ENCODE measurements at regions not wholly inside any gene's neighbourhood (a gene's known extent, or its start where the extent isn't known, plus 50 kb on each side); places are given as distances from the start of the nearest gene placed in this dataset.

- no peaks in the 10 kb centered on the region for H3K36me3 Mint-ChIP-seq (ENCODE audit: low read depth)
- no peak overlapping the region for H3K27ac Mint-ChIP-seq
- no peaks in the 10 kb centered on the region for H3K27me3 Mint-ChIP-seq
- H3K4me1 Mint-ChIP-seq, result no peaks in the 10 kb centered on the region
- ChIA-PET POLR2A (no interaction called here), CTCF (no interaction called here)
- no peak for DNase-seq
- peaks cover 3% of the 10 kb centered on the region for H3K9me3 Mint-ChIP-seq
- no peak overlapping the region for H3K4me3 Mint-ChIP-seq
These were observed 90.5 kb upstream of the PDE10A start for GRCh38 chr6:165753506-165753905.

GRCh38 chr6:165752451-165752850 lies 89.4 kb upstream of the PDE10A start:
- Mint-ChIP-seq H3K27ac (no peak overlapping the region), H3K4me3 (no peak overlapping the region), H3K27me3 (no peaks in the 10 kb centered on the region), H3K36me3 (ENCODE audit: low read depth) (no peaks in the 10 kb centered on the region), H3K4me1 (no peaks in the 10 kb centered on the region), H3K9me3 (peaks cover 3% of the 10 kb centered on the region)
- POLR2A ChIA-PET, result no interaction called here
- no peak for DNase-seq
- CTCF ChIA-PET, result no interaction called here

- POLR2A ChIA-PET, result no interaction called here
- CTCF ChIA-PET, result no interaction called here
- no peak overlapping the region for H3K4me3 Mint-ChIP-seq
- no peak overlapping the region for H3K27ac Mint-ChIP-seq
- H3K36me3 Mint-ChIP-seq (ENCODE audit: low read depth), result no peaks in the 10 kb centered on the region
- no peaks in the 10 kb centered on the region for H3K4me1 Mint-ChIP-seq
- peaks cover 3% of the 10 kb centered on the region for H3K9me3 Mint-ChIP-seq
- DNase-seq, result no peak
- no peaks in the 10 kb centered on the region for H3K27me3 Mint-ChIP-seq
These were observed 88.4 kb upstream of the PDE10A start for GRCh38 chr6:165751486-165751885.

GRCh38 chr6:165749163-165749562 lies 86.1 kb upstream of the PDE10A start:
- H3K9me3 Mint-ChIP-seq, result peaks cover 3% of the 10 kb centered on the region
- ChIA-PET POLR2A (no interaction called here), CTCF (no interaction called here)
- DNase-seq, result no peak
- no peaks in the 10 kb centered on the region for H3K36me3 Mint-ChIP-seq (ENCODE audit: low read depth)
- H3K27ac Mint-ChIP-seq, result no peak overlapping the region
- no peaks in the 10 kb centered on the region for H3K27me3 Mint-ChIP-seq
- no peak overlapping the region for H3K4me3 Mint-ChIP-seq
- H3K4me1 Mint-ChIP-seq, result no peaks in the 10 kb centered on the region

GRCh38 chr6:165748390-165748789 lies 85.3 kb upstream of the PDE10A start:
- Mint-ChIP-seq H3K27ac (no peak overlapping the region), H3K9me3 (peaks cover 3% of the 10 kb centered on the region), H3K4me1 (no peaks in the 10 kb centered on the region), H3K4me3 (no peak overlapping the region), H3K36me3 (ENCODE audit: low read depth) (no peaks in the 10 kb centered on the region), H3K27me3 (no peaks in the 10 kb centered on the region)
- ChIA-PET CTCF (interaction anchor here (0.6 kb wide), 1 partner anchor 314 kb away, joined by 3 read pairs; no protein-coding TSS in a partner anchor), POLR2A (no interaction called here)
- no peak for DNase-seq

- no peak overlapping the region for H3K27ac Mint-ChIP-seq
- no peaks in the 10 kb centered on the region for H3K4me1 Mint-ChIP-seq
- H3K27me3 Mint-ChIP-seq, result no peaks in the 10 kb centered on the region
- POLR2A ChIA-PET, result no interaction called here
- peaks cover 3% of the 10 kb centered on the region for H3K9me3 Mint-ChIP-seq
- CTCF ChIA-PET, result interaction anchor here (0.6 kb wide), 1 partner anchor 314 kb away, joined by 3 read pairs; no protein-coding TSS in a partner anchor
- no peaks in the 10 kb centered on the region for H3K36me3 Mint-ChIP-seq (ENCODE audit: low read depth)
- DNase-seq, result no peak
- no peak overlapping the region for H3K4me3 Mint-ChIP-seq
These were observed 84.9 kb upstream of the PDE10A start for GRCh38 chr6:165747963-165748362.

GRCh38 chr6:165746331-165746730 lies 83.3 kb upstream of the PDE10A start:
- Mint-ChIP-seq H3K4me1 (no peaks in the 10 kb centered on the region), H3K36me3 (ENCODE audit: low read depth) (no peaks in the 10 kb centered on the region), H3K4me3 (no peak overlapping the region), H3K27ac (no peak overlapping the region), H3K9me3 (peaks cover 3% of the 10 kb centered on the region), H3K27me3 (no peaks in the 10 kb centered on the region)
- POLR2A ChIA-PET, result no interaction called here
- no peak for DNase-seq
- CTCF ChIA-PET, result no interaction called here

- no peak for DNase-seq
- Mint-ChIP-seq H3K27me3 (no peaks in the 10 kb centered on the region), H3K4me1 (no peaks in the 10 kb centered on the region), H3K27ac (no peak overlapping the region), H3K4me3 (no peak overlapping the region), H3K9me3 (peaks cover 3% of the 10 kb centered on the region), H3K36me3 (ENCODE audit: low read depth) (no peaks in the 10 kb centered on the region)
- CTCF ChIA-PET, result no interaction called here
- POLR2A ChIA-PET, result no interaction called here
These were observed 82.5 kb upstream of the PDE10A start for GRCh38 chr6:165745492-165745891.

GRCh38 chr6:165744555-165745228 lies 81.7 kb upstream of the PDE10A start:
- Mint-ChIP-seq H3K9me3 (peaks cover 3% of the 10 kb centered on the region), H3K27ac (no peak overlapping the region), H3K27me3 (no peaks in the 10 kb centered on the region), H3K36me3 (ENCODE audit: low read depth) (no peaks in the 10 kb centered on the region), H3K4me1 (no peaks in the 10 kb centered on the region), H3K4me3 (no peak overlapping the region)
- no peak for DNase-seq
- ChIA-PET CTCF (interaction anchor here (0.6 kb wide), 1 partner anchor 149 kb away, joined by 3 read pairs; no protein-coding TSS in a partner anchor), POLR2A (no interaction called here)

GRCh38 chr6:165743366-165743898 lies 80.4 kb upstream of the PDE10A start:
- Mint-ChIP-seq H3K9me3 (no peaks in the 10 kb centered on the region), H3K4me3 (no peak overlapping the region), H3K27ac (no peak overlapping the region), H3K4me1 (no peaks in the 10 kb centered on the region), H3K36me3 (ENCODE audit: low read depth) (no peaks in the 10 kb centered on the region), H3K27me3 (no peaks in the 10 kb centered on the region)
- DNase-seq, result no peak
- POLR2A ChIA-PET, result no interaction called here
- CTCF ChIA-PET, result no interaction called here

GRCh38 chr6:165742047-165742446 lies 79.0 kb upstream of the PDE10A start:
- H3K4me1 Mint-ChIP-seq, result no peaks in the 10 kb centered on the region
- CTCF ChIA-PET, result no interaction called here
- no peaks in the 10 kb centered on the region for H3K27me3 Mint-ChIP-seq
- POLR2A ChIA-PET, result no interaction called here
- H3K27ac Mint-ChIP-seq, result no peak overlapping the region
- no peaks in the 10 kb centered on the region for H3K36me3 Mint-ChIP-seq (ENCODE audit: low read depth)
- DNase-seq, result no peak
- peaks cover 2% of the 10 kb centered on the region for H3K9me3 Mint-ChIP-seq
- no peak overlapping the region for H3K4me3 Mint-ChIP-seq

GRCh38 chr6:165737396-165737795 lies 74.4 kb upstream of the PDE10A start:
- no peak for DNase-seq
- ChIA-PET POLR2A (no interaction called here), CTCF (no interaction called here)
- Mint-ChIP-seq H3K27me3 (no peaks in the 10 kb centered on the region), H3K4me1 (no peaks in the 10 kb centered on the region), H3K27ac (no peak overlapping the region), H3K9me3 (peaks cover 2% of the 10 kb centered on the region), H3K4me3 (no peak overlapping the region), H3K36me3 (ENCODE audit: low read depth) (no peaks in the 10 kb centered on the region)

GRCh38 chr6:165735065-165735464 lies 72.0 kb upstream of the PDE10A start:
- no peaks in the 10 kb centered on the region for H3K27me3 Mint-ChIP-seq
- CTCF ChIA-PET, result no interaction called here
- H3K36me3 Mint-ChIP-seq (ENCODE audit: low read depth), result no peaks in the 10 kb centered on the region
- DNase-seq, result no peak
- H3K4me3 Mint-ChIP-seq, result no peak overlapping the region
- no peaks in the 10 kb centered on the region for H3K4me1 Mint-ChIP-seq
- POLR2A ChIA-PET, result no interaction called here
- H3K27ac Mint-ChIP-seq, result no peak overlapping the region
- peaks cover 2% of the 10 kb centered on the region for H3K9me3 Mint-ChIP-seq

- DNase-seq, result no peak
- Mint-ChIP-seq H3K27me3 (no peaks in the 10 kb centered on the region), H3K27ac (no peak overlapping the region), H3K36me3 (ENCODE audit: low read depth) (no peaks in the 10 kb centered on the region), H3K9me3 (peaks cover 2% of the 10 kb centered on the region), H3K4me1 (no peaks in the 10 kb centered on the region), H3K4me3 (no peak overlapping the region)
- ChIA-PET POLR2A (no interaction called here), CTCF (no interaction called here)
These were observed 70.4 kb upstream of the PDE10A start for GRCh38 chr6:165733489-165733791.

Measured in activated CD4-positive, alpha-beta T cell treated with anti-CD3 and anti-CD28 coated beads, Interleukin-2, amount 10 ng/mL, durations not matched to agents 7 days and 5 days (primary cell).